PC-3 (cell line): ENCODE measurements at regions not wholly inside any gene's neighbourhood (a gene's known extent, or its start where the extent isn't known, plus 50 kb on each side); places are given as distances from the start of the nearest gene placed in this dataset.

Source experiments
- ATAC-seq: fragments of 200-7000 bp; cut with Tn5 transposase; 2 replicates; pipeline ENCODE4 v1.9.1; 2020; ENCODE audit warnings: mild to moderate bottlenecking, moderate library complexity
- BruUV-seq: library from RNA; stranded (reverse); fragments of 400-500 nt; replicated peaks from 2 replicates; lab custom pipeline; 2021; lab: Mats Ljungman, UMichigan
- CTCF ChIA-PET: fragments of 300-600 bp; sonication (Branson Sonifier 250); formaldehyde crosslinking; loops from one replicate; lab custom pipeline; 2022; ENCODE audit warnings: antibody characterized with exemption; lab: Charles Lee
- POLR2A ChIA-PET: fragments of 300-600 bp; sonication (Branson Sonifier 250); formaldehyde crosslinking; loops from one replicate; lab custom pipeline; 2022; ENCODE audit warnings: antibody characterized with exemption; ENCODE audit not compliant: unreplicated experiment; lab: Charles Lee
- DNase-seq: peaks from one replicate; pipeline ENCODE4 v3.0.0-alpha.2; 2015
- H2AFZ ChIP-seq: fragments of 300-600 bp; sonication (generic); 2 replicates; pipeline ENCODE4 v1.6.0; 2016; ENCODE audit warnings: antibody characterized with exemption, low read length
- H3F3A ChIP-seq: fragments of 300-600 bp; sonication (generic); one replicate; pipeline ENCODE4 v1.6.0; 2017; ENCODE audit warnings: antibody characterized with exemption, low read length, control low read depth, mild to moderate bottlenecking; ENCODE audit not compliant: unreplicated experiment
- H3K27ac ChIP-seq: fragments of 300-600 bp; sonication (generic); 2 replicates; pipeline ENCODE4 v1.5.1; 2016; ENCODE audit warnings: mild to moderate bottlenecking, low read length
- H3K27me3 ChIP-seq: fragments of 300-600 bp; sonication (generic); 2 replicates; pipeline ENCODE4 v1.6.1; 2016; ENCODE audit warnings: low read length, mixed read lengths
- H3K36me3 ChIP-seq: fragments of 300-600 bp; sonication (generic); 2 replicates; pipeline ENCODE4 v1.6.1; 2016; ENCODE audit warnings: low read depth, mixed run types, low read length, mixed read lengths
- H3K4me1 ChIP-seq: fragments of 300-600 bp; sonication (generic); 2 replicates; pipeline ENCODE4 v1.5.1; 2016; ENCODE audit warnings: low read length; ENCODE audit not compliant: insufficient read depth
- H3K4me2 ChIP-seq: fragments of 300-600 bp; sonication (generic); 2 replicates; pipeline ENCODE4 v1.6.0; 2016; ENCODE audit warnings: low read length
- H3K4me3 ChIP-seq: fragments of 300-600 bp; sonication (generic); 2 replicates; pipeline ENCODE4 v1.5.1; 2016; ENCODE audit warnings: mild to moderate bottlenecking, low read length, mixed read lengths
- H3K79me2 ChIP-seq: fragments of 300-600 bp; sonication (generic); 2 replicates; pipeline ENCODE4 v1.6.1; 2017; ENCODE audit warnings: low read length, mixed read lengths
- H3K9ac ChIP-seq: fragments of 300-600 bp; sonication (generic); 2 replicates; pipeline ENCODE4 v1.6.0; 2016; ENCODE audit warnings: mild to moderate bottlenecking, low read length
- H3K9me2 ChIP-seq: fragments of 300-600 bp; sonication (generic); replicated peaks from 2 replicates; pipeline ENCODE4 v1.6.1; 2016; ENCODE audit warnings: mixed run types, low read length, mixed read lengths
- H3K9me3 ChIP-seq: fragments of 300-600 bp; sonication (generic); 2 replicates; pipeline ENCODE4 v1.6.1; 2016; ENCODE audit warnings: low read length, mixed read lengths
- H4K20me1 ChIP-seq: fragments of 300-600 bp; sonication (generic); 2 replicates; pipeline ENCODE4 v1.6.1; 2016; ENCODE audit warnings: low read length, mixed read lengths
- EZH2 ChIP-seq: fragments of 300-600 bp; sonication (generic); IDR thresholded peaks from one replicate; pipeline ENCODE4 v1.6.1; 2017; ENCODE audit warnings: antibody characterized with exemption, mild to moderate bottlenecking, low read length; ENCODE audit not compliant: unreplicated experiment
- EZH2phosphoT487 ChIP-seq: fragments of 300-600 bp; sonication (generic); IDR thresholded peaks from 2 replicates; pipeline ENCODE4 v1.6.1; 2018; ENCODE audit warnings: mild to moderate bottlenecking, antibody characterized with exemption, low read length, borderline replicate concordance
- intact Hi-C: fragments of 100-400 bp; cut with micrococcal nuclease; formaldehyde crosslinking; loops from 2 replicates; pipeline ENCODE4 v1.9.0; 2023
- TF ChIP-seq, protein P1 (sequence below): fragments of 300-600 bp; sonication (generic); conservative IDR thresholded peaks from 2 replicates; pipeline ENCODE4 v1.5.1; 2017; ENCODE audit warnings: antibody characterized with exemption, low read depth, mild to moderate bottlenecking, low read length

DNA sequence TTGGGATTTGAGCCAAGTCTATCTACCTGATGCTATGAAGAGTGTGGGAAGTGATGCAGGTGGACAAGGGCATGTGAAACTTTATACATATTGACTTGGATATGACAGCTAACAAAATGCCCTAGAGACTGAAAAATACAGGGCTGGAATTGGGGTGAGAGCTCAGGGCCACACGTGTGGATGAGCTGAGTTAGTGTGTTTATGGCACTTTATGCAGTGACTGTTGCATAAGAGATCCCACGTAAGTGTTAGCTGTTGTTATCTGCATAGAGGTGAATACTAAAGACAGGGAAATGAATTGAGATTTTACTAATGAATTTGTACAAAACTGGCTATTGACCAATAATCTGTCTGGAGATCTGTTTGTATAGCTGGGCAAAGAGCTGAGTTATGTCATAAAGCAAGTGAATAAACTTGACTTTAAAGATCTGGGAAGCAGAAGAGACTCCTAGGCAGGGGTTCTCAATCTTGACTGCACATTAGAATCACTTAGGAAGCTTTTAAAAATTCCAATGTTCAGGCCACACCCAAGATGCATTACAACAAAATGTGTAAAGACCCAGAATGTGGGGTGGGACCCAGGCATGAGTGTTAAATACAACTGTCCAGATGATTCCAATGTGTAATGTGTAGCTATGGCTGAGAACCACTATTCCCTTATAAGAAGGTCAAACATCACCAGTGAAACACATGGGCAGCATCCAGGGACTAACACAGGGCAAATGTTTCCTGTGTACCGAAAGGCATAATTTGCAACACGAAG is 74.2 kb upstream of the STK17B start:
- BruUV-seq: no TSS peak
- CTCF ChIA-PET: interaction anchor here (0.6 kb wide), 2 partner anchors 13 to 31 kb away, joined by 3 to 4 read pairs; no protein-coding TSS in a partner anchor
- H3K4me2 ChIP-seq: no peak overlapping the region
- no peak overlapping the region for H3K9ac ChIP-seq
- H3K79me2 ChIP-seq: no peaks in the 10 kb centered on the region
- no peaks in the 10 kb centered on the region for H3K9me2 ChIP-seq
- ATAC-seq (peak; percentile 44), DNase-seq (peak; percentile 55)
- H3K27ac ChIP-seq: no peak overlapping the region
- POLR2A ChIA-PET: no interaction called here
- intact Hi-C loops: loop anchor here (5.0 kb wide), 1 partner anchor 428 kb away; no protein-coding TSS in a partner anchor
- no peaks in the 10 kb centered on the region for H3K9me3 ChIP-seq
- peaks cover 28% of the 10 kb centered on the region for H3K4me1 ChIP-seq
- no peak overlapping the region for H2AFZ ChIP-seq
- H3F3A ChIP-seq: no peaks in the 10 kb centered on the region
- no peaks in the 10 kb centered on the region for H3K36me3 ChIP-seq
- no peaks in the 10 kb centered on the region for H4K20me1 ChIP-seq
- no peaks in the 10 kb centered on the region for H3K27me3 ChIP-seq
- H3K4me3 ChIP-seq: no peak overlapping the region
- TF ChIP-seq EZH2phosphoT487 (no peak), EZH2 (no peak)
- TF ChIP-seq, protein P1, sequence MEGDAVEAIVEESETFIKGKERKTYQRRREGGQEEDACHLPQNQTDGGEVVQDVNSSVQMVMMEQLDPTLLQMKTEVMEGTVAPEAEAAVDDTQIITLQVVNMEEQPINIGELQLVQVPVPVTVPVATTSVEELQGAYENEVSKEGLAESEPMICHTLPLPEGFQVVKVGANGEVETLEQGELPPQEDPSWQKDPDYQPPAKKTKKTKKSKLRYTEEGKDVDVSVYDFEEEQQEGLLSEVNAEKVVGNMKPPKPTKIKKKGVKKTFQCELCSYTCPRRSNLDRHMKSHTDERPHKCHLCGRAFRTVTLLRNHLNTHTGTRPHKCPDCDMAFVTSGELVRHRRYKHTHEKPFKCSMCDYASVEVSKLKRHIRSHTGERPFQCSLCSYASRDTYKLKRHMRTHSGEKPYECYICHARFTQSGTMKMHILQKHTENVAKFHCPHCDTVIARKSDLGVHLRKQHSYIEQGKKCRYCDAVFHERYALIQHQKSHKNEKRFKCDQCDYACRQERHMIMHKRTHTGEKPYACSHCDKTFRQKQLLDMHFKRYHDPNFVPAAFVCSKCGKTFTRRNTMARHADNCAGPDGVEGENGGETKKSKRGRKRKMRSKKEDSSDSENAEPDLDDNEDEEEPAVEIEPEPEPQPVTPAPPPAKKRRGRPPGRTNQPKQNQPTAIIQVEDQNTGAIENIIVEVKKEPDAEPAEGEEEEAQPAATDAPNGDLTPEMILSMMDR: no peak

DNA sequence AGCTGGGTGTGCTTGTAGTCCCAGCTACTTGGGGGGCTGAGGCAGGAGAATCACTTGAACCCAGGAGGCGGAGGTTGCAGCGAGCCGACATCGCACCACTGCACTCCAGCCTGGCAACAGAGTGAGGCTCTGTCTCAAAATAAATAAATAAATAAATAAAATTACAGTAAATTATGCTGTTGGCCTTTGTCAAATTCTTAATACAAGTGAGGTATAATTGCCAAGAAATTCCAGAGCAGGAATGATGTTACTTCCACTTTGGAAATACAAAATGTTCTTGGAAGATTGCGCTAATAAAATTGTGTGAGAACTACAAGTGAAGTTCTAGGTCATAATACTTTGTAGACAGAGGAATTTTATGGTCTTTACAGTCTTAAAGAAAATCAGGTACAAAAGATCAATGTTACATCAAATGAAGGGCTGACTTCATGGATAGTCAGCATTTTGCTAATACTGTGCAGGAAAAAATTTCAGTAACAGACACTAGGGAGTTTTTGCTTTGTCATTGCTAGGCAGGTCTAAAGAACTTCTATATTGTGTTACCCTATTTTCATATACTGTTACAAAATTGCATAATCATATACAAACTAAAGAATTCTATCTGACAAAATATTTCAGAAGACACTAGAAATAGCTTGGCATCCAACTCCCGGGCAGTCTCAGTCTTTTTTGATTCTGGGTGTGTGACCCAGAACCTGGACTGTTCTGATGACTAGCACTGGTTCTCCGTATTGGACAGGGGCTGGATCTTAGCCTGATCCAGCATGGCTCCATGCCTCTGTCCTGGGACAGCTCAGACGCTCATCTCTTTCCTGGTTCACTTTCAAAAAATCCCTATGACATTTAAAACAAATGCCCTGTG is 76.0 kb upstream of the STK17B start:
- Histone ChIP-seq H3K4me3 (no peak overlapping the region), H3K9ac (no peak overlapping the region), H3K27me3 (no peaks in the 10 kb centered on the region), H3K4me2 (no peak overlapping the region), H2AFZ (no peak overlapping the region), H3K36me3 (no peaks in the 10 kb centered on the region), H3K9me3 (no peaks in the 10 kb centered on the region), H3K4me1 (peaks cover 23% of the 10 kb centered on the region), H3K27ac (no peak overlapping the region), H3K9me2 (no peaks in the 10 kb centered on the region), H4K20me1 (no peaks in the 10 kb centered on the region), H3F3A (no peaks in the 10 kb centered on the region), H3K79me2 (no peaks in the 10 kb centered on the region)
- no peak for TF ChIP-seq EZH2phosphoT487
- no peak for TF ChIP-seq EZH2
- TF ChIP-seq, protein P1: no peak
- ChIA-PET CTCF (no interaction called here), POLR2A (no interaction called here)
- intact Hi-C loops: loop anchor here (5.0 kb wide), 1 partner anchor 430 kb away; no protein-coding TSS in a partner anchor
- DNase-seq: no peak
- no TSS peak for BruUV-seq
- ATAC-seq: no peak

DNA sequence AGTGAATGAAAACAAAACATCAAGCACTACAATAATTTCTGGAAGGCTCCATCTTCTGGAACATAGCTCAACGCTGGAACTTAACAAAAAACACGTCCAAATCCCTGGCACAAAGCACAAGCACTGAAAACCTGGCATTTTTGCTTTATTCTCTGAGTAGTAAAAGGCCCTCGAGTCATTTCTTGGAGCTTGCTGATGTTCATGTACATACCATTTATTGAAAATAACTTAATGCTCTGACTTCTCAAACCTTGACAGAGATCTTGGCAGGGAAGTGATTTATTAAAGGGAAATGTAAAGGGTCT is 76.5 kb upstream of the STK17B start:
- H2AFZ ChIP-seq: no peak overlapping the region
- H3K4me1 ChIP-seq: peaks cover 23% of the 10 kb centered on the region
- DNase-seq (no peak), ATAC-seq (no peak)
- no peaks in the 10 kb centered on the region for H3K36me3 ChIP-seq
- TF ChIP-seq, protein P1: no peak
- no peak for TF ChIP-seq EZH2phosphoT487
- no peak for TF ChIP-seq EZH2
- no TSS peak for BruUV-seq
- no peaks in the 10 kb centered on the region for H3F3A ChIP-seq
- H3K9me3 ChIP-seq: no peaks in the 10 kb centered on the region
- H3K9me2 ChIP-seq: no peaks in the 10 kb centered on the region
- no peaks in the 10 kb centered on the region for H4K20me1 ChIP-seq
- intact Hi-C loops: loop anchor here (5.0 kb wide), 1 partner anchor 431 kb away; no protein-coding TSS in a partner anchor
- ChIA-PET POLR2A (no interaction called here), CTCF (no interaction called here)
- no peaks in the 10 kb centered on the region for H3K27me3 ChIP-seq
- no peak overlapping the region for H3K9ac ChIP-seq
- no peaks in the 10 kb centered on the region for H3K79me2 ChIP-seq
- H3K4me2 ChIP-seq: no peak overlapping the region
- H3K27ac ChIP-seq: no peak overlapping the region
- H3K4me3 ChIP-seq: no peak overlapping the region
